HG03520 (cell line): ENCODE measurements at regions not wholly inside any gene's neighbourhood (a gene's known extent, or its start where the extent isn't known, plus 50 kb on each side); places are given as distances from the start of the nearest gene placed in this dataset.
"Not testable (repeated sequence)": the region's sequence is repeated elsewhere in the genome, so short reads cannot be mapped to it uniquely, and the experiment has no call there.

Source experiments
- ATAC-seq: cut with Tn5 transposase; IDR thresholded peaks from one replicate; pipeline ENCODE4 v1.9.1; 2021; ENCODE audit warnings: mild to moderate bottlenecking, moderate library complexity; ENCODE audit not compliant: unreplicated experiment

DNA sequence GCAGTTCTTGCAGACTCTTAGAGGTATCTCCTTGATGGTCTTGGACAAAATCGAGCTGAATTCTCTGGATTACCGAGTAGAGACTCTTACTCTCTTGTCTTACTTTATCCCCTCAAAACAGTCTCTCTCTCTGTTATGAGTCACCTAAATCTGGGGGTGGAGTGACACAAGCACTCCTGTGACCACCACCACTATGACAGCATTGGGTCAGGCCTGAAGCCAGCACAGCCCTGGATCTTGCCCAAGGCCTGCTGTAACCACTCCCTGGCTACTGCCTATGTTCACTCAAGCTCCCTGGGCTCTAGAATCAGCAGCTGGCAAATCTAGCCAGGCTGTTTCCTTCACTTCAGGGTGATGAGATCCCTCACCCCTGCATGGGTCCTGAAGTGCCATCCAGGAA is 662.5 kb downstream of the LUZP2 start:
- ATAC-seq: no peak

DNA sequence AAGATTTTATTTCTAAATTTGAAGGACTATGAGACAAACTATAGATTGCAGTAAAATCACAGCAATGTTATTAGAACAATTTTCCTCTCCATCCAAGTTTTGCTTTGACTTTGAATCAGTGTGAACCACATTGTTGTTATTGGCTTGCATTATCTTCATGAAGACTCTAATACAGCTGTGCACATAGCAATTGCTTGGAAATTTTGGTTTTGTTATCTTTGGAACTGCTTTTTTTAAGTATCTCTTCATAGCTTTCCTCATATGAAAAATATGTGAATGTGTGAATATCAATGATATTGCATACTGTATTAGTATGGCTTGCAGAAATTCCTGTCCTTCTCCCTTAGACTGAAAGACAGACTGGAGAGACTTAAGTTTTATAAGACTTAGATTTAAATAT is 666.6 kb downstream of the LUZP2 start:
- ATAC-seq: no peak

DNA sequence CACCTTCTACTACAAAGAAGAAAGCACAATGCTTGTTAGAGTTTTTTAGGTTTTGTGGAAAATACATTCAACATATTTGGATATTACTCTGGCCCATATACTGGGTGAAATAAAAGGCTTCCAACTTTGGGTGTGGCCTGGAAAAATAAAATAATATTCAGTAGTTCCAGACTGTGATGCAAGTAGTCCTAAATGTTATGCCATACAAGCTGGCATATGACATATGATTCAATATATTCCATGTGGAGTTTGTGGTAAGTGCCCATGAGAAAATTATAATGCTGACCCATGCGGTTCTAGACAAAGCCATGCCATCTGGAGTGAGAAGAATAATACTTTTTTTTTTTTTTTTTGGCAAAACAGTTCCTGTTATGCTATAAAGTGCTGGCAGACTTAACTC is 683.3 kb downstream of the LUZP2 start:
- no peak for ATAC-seq

DNA sequence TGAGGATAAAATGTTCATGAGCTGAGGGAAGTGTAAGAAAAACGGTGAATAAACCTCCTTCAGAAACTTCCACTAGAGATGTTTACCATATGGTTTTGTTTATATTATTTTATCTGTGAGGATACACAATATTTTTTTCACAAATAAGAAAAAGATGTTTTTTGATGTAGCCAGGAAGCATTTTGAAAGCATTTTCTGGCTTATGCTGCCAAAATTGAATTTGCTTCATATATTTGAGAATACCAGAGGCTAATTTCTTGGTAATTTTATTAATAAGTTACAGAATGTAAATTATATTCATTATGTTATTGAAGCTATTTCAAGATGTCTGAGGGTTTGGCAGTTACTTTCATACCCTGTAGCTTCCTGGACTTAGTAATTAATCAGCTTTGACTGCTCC is 686.6 kb downstream of the LUZP2 start:
- ATAC-seq: no peak

DNA sequence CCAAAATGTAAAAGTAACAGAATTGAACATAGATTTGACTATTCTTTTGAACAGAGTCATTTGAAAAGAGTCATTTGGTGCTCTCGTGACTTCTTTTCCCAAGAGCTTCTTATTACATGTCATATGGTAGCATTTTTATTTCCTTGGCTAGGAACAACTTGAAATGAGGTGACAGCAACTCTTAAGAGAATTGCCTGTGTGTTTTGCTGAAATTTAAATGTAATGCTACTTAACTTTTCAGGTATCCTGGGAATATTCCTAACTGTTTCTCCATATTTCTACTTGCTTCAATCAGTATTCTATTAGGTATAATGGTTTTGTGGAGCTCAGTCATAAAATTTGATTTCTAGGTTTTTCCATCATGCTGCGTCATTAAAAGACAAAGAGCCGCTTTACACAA is 700.7 kb downstream of the LUZP2 start:
- ATAC-seq: no peak

DNA sequence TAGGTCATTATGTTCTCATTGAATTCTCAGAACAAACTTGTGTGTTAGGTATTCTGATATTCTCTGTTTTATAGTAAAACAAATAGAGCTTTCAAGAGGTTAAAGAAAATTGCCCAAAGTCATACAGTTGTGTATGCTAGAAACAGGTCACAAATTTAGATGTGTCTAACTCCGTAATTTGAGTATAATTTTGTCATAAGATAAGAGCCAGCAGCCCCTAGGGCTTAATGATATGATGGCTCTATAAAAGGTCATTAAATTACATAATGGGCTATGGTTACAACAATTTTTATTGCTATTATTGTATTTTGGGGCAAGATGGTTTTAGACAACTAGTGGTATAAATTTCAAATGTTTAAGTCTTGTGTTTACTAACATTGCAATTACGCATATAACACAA is 701.9 kb downstream of the LUZP2 start:
- ATAC-seq: no peak

DNA sequence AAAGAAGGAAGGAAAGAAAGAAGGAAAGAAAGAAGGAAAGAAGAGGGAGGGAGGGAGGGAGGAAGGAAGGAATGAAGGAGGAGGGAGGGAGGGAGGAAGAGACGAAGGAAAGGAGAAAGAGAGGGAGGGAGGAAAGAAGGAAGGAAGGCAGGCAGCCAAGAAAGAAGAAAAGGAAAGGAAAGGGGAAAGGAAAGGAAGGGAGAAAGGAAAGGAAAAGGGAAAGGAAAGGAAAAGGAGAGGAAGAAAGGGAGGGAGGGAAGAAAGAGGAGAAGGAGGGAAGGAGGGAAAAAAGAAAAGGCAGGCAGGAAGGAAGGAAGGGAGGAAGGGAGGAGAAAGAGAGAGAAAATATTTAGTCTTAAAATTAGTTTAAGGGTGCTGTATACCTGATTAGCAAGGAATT is 704.1 kb downstream of the LUZP2 start:
- no peak for ATAC-seq

DNA sequence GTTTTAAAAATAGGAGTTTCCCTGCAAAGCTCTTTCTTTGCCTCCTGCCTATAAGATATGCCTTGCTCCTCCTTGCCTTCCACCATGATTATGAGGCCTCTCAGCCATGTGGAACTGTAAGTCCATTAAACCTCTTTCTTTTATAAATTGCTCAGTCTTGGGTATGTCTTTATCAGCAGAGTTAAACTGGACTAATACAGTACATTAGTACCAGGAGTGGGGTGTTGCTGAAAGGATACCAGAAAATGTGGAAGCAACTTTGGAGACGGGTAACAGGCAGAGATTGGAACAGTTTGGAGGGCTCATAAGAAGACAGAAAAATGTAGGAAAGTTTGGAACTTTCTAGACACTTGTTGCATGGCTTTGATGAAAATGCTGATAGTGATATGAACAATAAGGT is 709.9 kb downstream of the LUZP2 start:
- ATAC-seq: no peak

DNA sequence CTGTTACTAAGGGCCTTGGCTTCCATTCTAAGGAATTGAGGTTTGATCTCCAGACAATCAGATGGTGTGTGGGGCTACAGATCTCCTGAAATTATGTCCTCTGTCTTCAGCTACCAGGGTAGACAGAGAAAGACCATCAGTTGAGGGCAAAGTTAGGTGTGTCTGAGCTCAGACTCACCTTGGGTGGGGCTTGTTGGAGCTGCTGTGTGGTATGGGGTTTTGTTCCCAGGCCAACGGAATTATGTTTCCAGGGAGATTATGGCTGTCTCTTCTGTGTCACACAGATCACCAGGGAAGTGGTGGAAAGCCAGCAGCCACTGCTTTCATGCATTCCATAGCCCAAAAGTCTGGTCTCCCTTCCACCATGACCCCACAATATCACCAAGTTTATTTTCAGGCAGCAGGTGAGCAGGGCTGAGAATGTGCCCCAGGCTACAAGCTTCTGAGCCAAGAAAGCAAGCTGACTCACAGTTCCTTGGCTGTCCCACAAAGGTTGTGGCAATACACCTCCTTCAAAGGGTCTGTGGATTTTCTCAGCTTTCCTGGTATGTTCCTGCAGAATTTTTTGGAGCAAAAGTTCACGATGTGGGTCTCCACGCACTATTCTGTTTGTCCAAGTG is 714.9 kb downstream of the LUZP2 start:
- ATAC-seq: no peak

DNA sequence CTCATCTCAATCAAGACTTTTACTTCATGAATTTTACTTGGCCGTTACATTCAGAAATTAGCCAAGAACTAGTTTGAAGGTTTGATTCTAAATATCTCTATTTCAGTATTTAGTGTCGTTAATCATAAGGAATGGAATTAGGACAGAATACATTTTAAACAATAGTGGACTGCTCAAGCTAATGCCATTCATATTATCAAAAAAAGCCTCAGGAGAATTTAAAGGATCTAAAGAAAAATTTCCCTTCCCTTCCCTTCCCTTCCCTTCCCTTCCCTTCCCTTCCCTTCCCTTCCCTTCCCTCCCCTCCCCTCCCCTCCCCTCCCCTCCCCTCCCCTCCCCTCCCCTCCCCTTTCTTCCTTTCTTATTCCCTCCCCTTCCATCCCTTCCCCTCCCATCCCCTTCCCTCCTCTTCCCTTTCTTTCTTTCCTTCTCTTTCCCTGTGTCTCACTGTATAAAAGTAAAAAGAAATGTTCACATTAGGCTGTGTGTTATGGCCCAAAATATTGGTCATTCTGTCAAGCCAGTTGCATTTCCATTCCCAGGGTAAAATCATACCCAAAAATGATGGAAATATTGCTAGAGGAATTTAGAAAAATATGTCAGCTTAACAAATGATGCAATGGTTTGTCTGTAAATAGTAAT is 717.8 kb downstream of the LUZP2 start:
- no peak for ATAC-seq

DNA sequence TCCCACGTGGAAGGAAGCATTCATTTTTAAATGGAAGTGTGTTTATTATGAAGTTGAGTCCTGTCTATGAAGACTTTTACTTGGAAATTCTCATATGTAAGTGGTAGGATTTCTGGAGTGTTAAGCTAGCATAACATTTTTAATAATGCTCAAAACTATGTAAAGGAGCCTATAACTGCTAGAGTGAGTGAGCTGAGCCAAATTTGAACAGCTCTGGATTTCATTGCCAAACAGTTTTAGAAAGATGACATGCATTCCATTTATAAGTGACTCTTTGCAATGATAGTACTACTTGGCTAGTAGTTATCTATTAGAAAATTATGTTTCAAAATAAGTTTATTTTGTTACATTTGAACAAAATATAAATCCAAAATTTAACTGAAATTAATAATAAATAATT is 721.2 kb downstream of the LUZP2 start:
- ATAC-seq: no peak

DNA sequence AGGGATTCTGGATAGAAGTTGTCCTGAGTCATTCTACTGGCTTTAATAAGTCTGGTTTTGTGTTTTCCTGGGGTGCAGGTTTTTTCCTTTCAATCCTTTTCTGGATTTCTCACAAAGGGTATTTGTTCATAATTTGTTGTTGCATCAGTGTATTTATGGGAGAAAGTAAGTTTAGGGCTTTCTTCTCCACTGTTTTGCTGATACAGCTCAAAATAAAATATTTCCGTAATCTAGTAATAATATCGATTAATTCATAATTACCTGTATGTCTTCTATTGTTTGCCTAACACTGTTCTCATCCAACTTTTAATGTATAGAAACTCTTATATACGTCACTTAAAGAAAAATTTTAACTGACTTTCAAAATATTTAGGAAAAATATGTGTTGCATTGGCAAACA is 728.2 kb downstream of the LUZP2 start:
- no peak for ATAC-seq

DNA sequence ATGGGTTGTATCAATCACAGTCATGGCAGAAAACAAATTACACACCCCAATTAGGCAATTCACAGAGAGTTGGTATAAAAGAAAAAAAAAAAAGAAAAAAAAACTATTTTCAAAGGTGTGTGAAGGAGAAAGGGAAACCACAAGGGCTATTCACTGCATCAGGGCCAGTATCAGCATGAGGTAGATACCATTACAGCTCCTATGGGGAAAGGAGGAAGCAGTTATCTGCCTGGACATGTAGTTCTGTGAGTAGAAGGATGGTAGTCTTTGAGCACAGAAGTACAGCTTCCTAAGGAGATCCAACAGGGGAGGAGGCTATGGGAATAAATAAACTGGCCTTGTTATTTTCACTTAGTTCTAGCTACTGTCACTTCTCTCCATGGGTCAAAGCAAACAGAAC is 746.1 kb downstream of the LUZP2 start:
- no peak for ATAC-seq

DNA sequence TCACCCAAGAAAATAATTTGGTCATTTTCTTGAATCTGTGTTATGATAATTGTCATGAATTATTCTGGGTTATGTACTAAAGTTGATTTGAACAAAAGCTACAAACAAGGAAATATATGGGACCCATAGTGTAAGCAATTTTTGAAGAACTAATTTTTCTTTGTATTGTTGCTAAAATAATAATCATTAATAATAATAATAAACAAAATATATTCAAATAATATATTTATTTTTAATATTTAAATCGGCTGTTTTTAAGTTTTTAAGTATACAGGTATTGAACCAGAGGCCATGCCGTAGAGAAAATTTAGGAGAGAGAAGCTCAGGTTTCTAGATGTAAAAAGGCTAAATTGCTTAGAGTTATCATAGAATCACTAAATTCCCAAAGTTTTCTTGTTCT is 747.3 kb downstream of the LUZP2 start:
- ATAC-seq: no peak

DNA sequence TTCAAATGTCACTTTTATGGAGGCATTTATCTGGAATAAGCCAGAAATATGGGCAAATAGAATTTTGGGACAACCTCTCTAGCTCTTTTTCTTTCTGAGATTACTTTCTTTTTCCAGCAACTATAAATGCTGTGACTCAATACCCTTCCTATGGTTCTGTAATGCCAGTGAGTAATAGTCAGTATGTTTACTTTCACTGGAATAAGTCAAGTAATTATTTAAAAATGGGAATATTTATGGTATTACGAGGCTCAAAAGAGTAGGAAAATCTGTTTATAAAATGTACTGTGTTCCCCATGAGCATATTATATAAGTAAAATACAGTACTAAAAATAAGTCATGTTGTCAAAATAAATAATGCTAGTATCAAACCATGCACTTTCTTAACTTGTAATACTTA is 750.5 kb downstream of the LUZP2 start:
- no peak for ATAC-seq

DNA sequence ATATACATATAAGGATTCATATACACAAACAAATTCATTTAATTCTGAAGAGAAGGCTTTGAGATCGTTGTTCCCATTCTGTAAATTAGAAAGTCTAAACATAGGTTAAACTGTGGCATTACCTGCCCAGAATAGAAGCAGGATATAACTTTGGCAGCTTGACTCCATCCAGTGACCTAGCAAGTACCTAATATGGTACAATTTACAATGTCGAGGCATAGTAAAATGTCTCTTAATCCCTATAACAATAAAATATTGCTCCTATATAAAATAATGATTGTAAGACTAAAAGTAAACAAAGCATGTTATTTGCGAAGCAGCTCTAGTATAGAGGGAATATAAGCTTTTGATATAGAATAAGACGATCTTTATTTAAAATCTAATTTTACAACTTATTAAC is 756.0 kb downstream of the LUZP2 start:
- ATAC-seq: no peak

DNA sequence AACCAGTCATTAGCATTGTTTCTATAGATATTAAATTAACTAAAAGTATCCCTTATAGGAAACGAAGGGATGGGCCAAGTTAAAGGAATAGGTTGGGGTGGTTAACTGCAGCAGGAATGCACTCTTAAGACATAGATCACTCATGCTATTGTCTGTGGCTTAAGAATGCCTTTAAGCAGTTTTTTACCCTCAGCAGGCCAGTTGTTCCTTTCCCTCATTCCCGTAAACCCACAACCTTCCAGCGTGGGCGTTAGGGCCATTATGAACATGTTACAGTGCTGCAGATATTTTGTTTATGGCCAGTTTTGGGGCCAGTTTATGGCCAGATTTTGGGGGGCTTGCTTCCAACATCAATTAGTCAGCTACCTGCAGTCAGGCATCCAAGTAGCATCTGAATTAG is 767.0 kb downstream of the LUZP2 start:
- ATAC-seq: not testable (repeated sequence)

DNA sequence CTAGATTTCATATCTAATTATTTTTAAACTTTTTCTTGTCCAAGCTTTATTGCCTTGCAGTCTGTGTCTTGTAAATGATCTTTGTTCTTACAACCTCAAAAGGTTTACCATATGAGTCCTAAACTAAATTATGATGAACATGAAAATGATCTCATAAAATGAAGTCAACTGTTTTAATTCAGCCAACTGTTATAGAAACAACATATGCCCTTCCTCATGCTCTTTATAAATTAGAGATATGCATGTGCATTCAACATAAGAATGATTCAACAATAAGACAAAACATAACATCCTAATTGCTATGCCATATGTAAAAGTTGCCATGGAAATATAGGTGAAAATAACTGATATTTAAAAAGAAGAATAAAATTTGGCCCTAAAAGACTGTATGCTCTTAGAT is 774.4 kb downstream of the LUZP2 start:
- ATAC-seq: no peak

DNA sequence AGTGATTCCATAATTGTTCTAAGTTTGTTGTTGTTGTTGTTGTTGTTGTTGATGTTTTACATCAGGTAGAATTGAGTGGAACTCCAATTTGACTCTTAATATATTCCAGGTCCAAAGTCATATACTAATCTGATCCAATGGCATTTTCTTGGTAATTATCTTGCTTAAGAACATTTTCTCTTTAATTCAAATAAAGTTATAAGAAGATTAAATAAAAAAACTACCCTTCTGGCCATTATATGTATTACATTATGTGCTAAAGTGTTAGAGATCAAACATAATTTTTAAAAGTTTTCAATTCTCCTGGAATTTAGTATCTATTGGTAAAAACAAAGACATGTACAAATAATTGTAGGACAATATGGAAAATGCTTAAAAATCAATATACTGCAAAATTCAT is 775.4 kb downstream of the LUZP2 start:
- no peak for ATAC-seq

DNA sequence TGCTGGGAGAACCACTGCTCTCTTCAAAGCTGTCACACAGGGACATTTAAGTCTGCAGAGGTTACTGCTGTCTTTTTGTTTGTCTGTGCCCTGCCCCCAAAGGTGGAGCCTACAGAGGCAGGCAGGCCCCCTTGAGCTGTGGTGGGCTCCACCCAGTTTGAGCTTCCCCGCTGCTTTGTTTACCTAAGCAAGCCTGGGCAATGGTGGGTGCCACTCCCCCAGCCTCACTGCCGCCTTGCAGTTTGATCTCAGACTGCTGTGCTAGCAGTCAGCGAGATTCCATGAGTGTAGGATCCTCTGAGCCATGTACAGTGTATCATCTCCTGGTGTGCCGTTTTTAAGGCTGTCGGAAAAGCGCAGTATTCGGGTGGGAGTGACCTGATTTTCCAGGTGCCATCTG is 784.0 kb downstream of the LUZP2 start:
- ATAC-seq: not testable (repeated sequence)

DNA sequence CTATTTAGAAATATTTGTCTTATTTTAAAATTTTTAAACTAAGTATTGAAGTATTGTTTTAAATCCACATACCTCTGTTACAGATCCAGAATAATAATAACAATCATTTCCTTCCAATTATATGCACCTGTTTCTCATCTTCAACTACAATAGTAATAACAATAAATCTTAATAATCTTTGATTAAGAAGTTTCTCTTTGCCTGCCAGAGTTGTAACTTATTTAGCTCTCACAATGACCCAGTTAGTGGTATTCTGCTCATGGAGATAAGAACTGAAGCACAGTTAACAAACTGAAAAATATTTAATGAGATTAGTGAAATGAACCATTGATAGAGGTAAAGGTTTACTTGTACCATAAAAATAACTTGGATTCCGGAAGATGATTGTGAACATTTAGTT is 796.3 kb downstream of the LUZP2 start:
- no peak for ATAC-seq

DNA sequence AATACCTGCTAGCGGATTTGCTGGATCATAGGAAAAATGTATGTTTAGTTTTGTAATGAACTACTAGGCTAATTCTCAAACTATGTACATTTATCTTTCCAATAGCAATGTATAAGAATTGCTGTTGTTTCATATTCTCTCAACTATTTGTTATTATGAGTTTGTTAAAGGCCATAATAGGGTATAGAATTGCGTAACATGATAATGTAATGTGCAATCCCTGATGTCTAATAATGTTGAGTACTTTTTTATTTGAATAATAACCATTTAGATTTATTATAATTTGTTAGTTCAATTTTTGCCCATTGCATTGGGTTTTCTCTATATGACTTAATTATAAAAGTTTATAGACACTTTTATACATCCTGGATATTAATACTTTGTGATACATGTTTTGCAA is 801.6 kb downstream of the LUZP2 start:
- ATAC-seq: no peak

DNA sequence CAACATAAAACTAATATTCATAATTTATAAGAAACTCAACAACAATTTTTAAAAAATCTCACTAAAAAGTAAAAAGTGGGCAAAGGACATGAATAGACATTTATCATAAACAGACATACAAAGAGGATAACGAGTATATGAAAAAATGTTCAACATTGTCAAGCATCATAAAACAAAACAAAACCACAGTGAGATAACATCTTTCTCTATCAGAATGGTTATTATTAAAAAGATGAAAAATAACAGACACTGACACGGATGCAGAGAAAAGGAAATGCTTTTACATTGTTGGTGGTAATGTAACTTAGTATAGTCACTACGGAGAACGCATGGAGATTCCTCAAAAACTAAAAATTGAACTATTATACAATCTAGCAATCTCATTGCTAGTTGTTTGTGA is 813.0 kb downstream of the LUZP2 start:
- ATAC-seq: no peak
